ENCODE measurements at regions not wholly inside any gene's neighbourhood (a gene's known extent, or its start where the extent isn't known, plus 50 kb on each side); places are given as distances from the start of the nearest gene placed in this dataset.

GRCh38 chr5:89276566-89277305 is 393.8 kb upstream of the MEF2C start (continued):
- TF ChIP-seq POLR2A (IDR thresholded peaks at IDR 0.05; ENCODE audit: control extremely low read depth in 1 of 2, low read depth in 2 of 2, low read length in 2 of 2) = no peak
- no peak for TF ChIP-seq BRCA1 (IDR thresholded peaks at IDR 0.05; ENCODE audit: low read depth, low read length)
